ENCODE measurements at regions not wholly inside any gene's neighbourhood (a gene's known extent, or its start where the extent isn't known, plus 50 kb on each side); places are given as distances from the start of the nearest gene placed in this dataset.
"Not testable (repeated sequence)": the region's sequence is repeated elsewhere in the genome, so short reads cannot be mapped to it uniquely, and the experiment has no call there.

DNA sequence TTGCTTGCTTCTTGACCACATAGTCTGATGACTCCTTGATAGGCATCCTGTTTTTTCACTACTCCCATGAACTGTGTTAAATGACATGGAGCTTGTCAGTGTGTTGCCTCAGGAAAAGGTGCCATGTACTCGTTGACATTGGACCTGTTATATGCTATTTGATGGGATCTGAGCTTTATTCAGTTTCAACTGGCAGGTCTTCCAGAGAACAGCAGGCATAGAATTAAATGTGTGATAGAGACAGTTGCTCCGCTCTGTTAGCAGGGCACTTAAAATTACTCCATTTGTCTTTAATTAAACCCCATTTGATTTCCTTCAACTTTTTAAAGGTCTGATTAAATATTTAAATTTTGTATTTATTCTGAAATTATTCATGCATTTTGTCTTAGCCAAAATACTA lies 189.7 kb upstream of the ADGRL4 start:
- Mint-ChIP-seq H3K9me3 (peaks cover 4 to 8% of the 10 kb centered on the region in 2 donors), H3K27ac (no peak overlapping the region), H3K36me3 (no peaks in the 10 kb centered on the region)
- ATAC-seq (no peak), DNase-seq (ENCODE audit: low spot score in 2 of 2) (no peak)

DNA sequence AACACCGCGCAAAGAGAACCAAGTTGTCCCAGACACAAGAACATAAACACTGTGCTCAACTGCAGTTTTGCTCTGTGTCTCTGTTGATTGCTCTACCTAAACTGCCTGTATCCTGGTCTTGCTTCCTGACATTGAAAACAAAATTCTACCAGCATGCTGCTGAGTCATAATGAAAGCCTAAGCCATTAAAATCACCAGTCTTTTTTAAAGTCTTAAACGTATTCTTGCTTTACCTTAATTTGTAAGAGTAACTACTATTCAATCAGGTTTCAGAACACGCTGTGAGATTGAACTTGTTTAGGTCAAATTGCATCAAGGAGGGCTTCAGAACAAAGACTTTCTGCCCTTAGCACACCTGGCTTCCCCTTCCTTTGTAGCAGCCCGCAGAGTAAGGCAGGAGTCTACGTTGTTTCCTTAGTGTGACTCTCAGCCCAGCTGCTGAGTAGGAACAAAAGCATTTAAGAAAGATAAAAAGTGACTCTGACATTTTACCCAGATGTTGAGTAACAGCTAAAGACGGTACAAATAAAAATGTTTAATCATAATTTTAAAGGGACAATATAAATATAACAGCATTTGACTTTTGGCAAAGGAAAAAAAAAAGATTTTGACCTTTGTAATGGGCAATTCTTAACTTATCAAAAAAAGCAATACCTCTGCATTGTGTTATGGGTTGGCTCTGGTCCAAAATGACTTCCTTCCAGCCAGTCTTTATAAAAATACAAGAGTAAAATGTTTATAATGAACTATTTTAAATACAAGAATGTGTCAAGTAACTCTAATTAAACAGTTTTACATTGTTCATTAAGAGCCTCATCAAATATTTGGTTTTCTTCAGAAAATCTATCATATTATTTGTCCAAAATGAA lies 186.9 kb upstream of the ADGRL4 start:
- Mint-ChIP-seq H3K9me3 (peaks cover 8 to 9% of the 10 kb centered on the region in 2 donors), H3K36me3 (no peaks in the 10 kb centered on the region), H3K27ac (no peak overlapping the region)
- no peak for DNase-seq (ENCODE audit: low spot score in 2 of 2)
- no peak for ATAC-seq

DNA sequence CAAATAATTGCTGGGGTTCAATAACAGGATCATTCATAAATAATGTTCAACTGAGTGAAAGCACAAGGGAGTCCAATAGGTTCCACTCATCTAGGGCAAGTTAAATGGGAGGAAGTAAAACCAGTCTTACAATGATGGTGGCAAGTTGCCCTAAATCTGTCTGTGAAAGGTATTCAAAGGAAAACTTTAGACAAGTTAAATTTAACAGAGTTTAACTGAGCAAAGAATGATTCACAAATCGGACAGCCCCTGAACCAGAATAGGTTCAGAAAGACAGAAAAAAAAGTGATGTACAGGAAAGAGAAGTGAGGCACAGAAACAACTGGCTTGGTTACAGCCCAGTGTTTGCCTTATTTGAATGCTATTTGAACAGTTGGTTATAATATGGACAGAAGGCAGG lies 183.5 kb upstream of the ADGRL4 start:
- Mint-ChIP-seq H3K27ac (no peak overlapping the region), H3K9me3 (peaks cover 5 to 9% of the 10 kb centered on the region in 2 donors), H3K36me3 (no peaks in the 10 kb centered on the region)
- ATAC-seq (no peak), DNase-seq (ENCODE audit: low spot score in 2 of 2) (no peak)

DNA sequence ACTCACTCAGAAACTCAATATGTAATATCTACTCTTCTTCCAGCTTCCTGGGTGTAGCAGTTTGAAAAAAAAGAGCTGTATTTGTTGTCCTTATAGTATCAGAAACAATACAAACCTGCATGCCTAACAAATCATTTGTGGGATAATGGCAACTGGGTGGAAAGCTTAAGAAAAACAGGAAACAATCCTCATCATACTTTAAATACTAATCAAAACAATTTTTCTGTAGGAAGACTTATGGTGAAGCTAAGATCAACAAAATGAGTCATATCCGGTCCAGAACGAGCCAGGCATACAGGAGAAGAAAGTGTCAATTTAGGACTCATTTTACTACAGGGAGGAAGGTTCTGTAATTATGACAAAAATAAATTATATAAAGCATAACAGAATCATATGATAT lies 181.8 kb upstream of the ADGRL4 start:
- Mint-ChIP-seq H3K9me3 (peaks cover 8 to 9% of the 10 kb centered on the region in 2 donors), H3K27ac (no peak overlapping the region), H3K36me3 (no peaks in the 10 kb centered on the region)
- DNase-seq (ENCODE audit: low spot score in 2 of 2) (no peak), ATAC-seq (no peak)

DNA sequence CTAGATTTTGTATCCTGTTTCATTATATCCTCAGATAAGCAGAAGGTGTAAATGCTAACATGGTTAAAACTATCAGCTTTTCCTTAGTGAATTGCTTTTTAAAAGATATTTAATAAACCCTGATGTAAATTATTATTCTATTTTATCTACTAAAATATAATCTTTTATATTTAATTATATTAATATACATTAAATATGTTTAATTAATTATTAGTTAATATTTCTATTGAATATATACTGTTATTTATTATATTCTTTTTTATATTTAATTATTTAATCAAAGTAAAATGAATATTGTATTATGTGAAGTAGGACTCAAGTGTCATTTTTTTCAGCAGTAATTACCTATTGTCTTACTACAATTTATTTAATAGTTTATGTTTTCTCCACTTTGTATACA lies 179.7 kb upstream of the ADGRL4 start:
- Mint-ChIP-seq H3K36me3 (no peaks in the 10 kb centered on the region), H3K9me3 (peaks cover 5 to 8% of the 10 kb centered on the region in 2 donors), H3K27ac (no peak overlapping the region)
- DNase-seq (ENCODE audit: low spot score in 2 of 2) (no peak), ATAC-seq (no peak)

DNA sequence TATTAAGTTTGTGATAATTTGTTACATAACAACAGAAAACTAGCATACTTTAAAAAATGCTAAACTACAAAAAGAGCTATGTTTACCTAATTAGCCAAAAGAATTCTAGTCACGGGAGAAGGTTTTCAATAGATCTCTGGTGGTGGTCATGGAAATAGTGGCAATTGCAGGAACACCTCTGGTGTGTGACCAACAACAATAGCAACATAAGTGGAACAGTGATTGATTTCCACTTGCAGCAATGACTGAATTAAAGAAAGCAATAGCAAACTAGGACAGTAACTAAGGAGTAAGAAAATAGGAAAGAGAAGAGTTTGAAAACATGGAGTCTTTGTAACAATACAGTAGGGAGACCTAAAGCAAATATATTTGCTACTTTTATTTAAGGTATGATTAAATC lies 171.3 kb upstream of the ADGRL4 start:
- Mint-ChIP-seq H3K9me3 (peaks cover 5 to 13% of the 10 kb centered on the region in 2 donors), H3K27ac (no peak overlapping the region), H3K36me3 (no peaks in the 10 kb centered on the region)
- ATAC-seq (no peak), DNase-seq (ENCODE audit: low spot score in 2 of 2) (no peak)

DNA sequence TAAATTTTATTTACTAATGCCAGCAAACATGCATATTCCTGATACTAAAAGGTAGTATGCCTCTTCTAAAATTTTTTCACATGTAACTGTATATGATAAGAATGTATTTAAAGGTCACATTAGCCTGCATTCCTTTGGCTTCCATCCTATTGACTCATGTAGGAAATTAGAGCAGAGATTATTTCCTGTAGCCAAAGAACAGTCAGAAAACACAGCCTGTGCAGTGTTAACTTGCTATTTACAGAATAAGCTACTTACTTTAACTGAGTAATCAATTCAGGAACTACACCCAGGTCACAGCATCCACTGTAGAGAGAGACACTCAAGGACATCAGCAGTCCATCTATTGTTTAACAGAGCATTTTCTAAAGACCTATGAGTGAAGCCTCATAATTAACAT lies 154.5 kb upstream of the ADGRL4 start:
- no peak for ATAC-seq
- no peaks in the 10 kb centered on the region for H3K36me3 Mint-ChIP-seq
- H3K27ac Mint-ChIP-seq = no peak overlapping the region
- DNase-seq (ENCODE audit: low spot score in 2 of 2) = no peak
- peaks cover 10 to 11% of the 10 kb centered on the region in 2 donors for H3K9me3 Mint-ChIP-seq

DNA sequence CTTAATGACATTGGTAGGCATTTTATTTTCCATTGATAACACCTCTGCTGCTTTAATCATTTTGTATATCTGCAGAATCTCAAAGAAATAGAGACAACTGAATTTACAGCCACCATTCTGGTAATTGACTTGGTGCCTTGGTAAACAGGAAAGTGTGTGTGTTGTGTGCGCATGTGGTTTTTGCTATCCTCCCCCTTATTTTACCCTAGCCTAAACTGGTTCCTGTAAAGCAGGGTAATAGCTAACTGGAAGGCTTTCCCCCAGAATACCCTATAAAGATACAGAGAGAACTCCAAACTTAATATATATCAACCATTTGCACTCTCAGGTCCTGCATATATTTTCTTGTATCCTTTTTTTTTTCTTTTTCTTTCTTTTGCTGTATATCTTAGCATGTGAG lies 149.5 kb upstream of the ADGRL4 start:
- Mint-ChIP-seq H3K9me3 (no peaks in the 10 kb centered on the region), H3K27ac (no peak overlapping the region), H3K36me3 (no peaks in the 10 kb centered on the region)
- no peak for ATAC-seq
- DNase-seq (ENCODE audit: low spot score in 2 of 2) = no peak

DNA sequence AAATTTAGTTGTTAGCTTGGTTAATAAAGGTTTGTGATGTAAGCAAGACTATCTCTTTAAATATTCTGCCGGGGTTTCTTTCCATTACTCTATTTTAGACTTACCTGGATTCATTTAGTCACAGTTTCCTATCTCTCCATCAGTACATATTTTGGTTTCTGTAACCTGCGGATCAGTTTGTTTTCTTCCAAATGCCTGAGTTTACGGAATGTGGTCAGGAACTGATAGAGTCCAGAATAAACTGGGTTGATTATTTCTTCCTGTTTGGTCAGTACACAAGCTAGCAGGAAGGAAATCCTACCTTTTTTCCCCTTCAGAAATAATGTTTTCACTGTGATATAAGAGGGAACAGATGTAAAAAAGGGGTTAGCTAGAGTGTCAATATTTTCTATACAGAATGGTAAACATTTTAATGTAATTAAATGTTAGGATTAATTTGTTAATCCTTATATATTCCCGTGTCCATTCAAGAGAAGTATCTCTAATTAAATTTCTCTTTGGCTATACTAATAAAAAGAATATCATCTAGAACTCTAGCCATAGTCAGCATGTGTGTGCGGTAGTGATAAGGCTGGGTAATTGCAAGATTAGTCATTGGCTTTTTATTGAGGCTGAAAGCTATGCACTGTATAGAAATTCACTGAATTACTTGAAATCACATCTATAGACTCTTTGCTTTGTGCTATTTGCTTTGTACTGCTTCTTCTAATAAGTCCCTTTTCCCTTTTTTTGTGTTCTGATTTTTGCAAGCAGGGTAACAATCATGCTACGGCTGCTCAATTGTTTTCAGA lies 144.7 kb upstream of the ADGRL4 start:
- Mint-ChIP-seq H3K36me3 (no peaks in the 10 kb centered on the region), H3K27ac (no peak overlapping the region), H3K9me3 (peaks cover 9 to 16% of the 10 kb centered on the region in 2 donors)
- DNase-seq (ENCODE audit: low spot score in 2 of 2) (no peak), ATAC-seq (no peak)

DNA sequence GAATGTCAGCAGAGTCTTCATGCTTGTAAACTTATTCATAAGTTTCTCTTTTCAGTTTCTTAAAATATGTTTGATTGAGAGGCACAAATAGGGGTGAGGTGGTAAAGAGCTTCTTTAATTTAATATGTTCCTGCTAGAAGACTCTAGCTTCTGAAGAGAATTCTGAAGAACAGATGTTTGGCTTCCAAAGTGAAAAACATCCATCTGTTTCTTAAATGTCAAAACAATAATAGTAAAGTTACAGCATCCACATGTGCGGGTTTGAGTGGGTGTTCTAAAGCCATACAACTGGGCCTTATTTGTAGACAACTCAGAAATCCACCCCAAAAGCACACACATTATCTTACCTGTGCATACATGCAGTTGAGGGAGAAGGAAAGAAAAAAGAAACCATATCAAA lies 144.0 kb upstream of the ADGRL4 start:
- DNase-seq (ENCODE audit: low spot score in 2 of 2) (no peak), ATAC-seq (no peak)
- Mint-ChIP-seq H3K36me3 (no peaks in the 10 kb centered on the region), H3K27ac (no peak overlapping the region), H3K9me3 (peaks cover 13 to 16% of the 10 kb centered on the region in 2 donors)

DNA sequence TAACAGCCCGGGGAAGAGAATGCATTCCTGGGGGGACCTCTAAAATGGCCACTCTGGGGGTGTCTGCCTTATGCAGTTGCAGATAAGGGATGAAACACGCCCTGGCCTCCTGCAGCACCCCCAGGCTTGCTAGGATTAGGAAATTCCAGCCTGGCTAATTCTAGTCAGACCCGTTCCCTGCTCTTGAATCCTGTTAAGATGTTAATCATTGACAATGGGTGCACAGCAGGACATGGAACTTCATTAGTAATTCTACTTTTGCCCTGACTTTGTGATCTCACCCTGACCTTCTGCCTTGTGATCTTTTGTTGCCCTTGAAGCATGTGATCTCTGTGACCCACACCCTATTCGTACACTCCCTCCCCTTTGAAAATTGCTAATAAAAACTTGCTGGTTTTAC lies 131.7 kb upstream of the ADGRL4 start:
- not testable (repeated sequence) for H3K36me3 Mint-ChIP-seq; DNase-seq (ENCODE audit: low spot score in 2 of 2); ATAC-seq; H3K27ac Mint-ChIP-seq
- peaks cover 6 to 13% of the 10 kb centered on the region in 2 donors for H3K9me3 Mint-ChIP-seq

DNA sequence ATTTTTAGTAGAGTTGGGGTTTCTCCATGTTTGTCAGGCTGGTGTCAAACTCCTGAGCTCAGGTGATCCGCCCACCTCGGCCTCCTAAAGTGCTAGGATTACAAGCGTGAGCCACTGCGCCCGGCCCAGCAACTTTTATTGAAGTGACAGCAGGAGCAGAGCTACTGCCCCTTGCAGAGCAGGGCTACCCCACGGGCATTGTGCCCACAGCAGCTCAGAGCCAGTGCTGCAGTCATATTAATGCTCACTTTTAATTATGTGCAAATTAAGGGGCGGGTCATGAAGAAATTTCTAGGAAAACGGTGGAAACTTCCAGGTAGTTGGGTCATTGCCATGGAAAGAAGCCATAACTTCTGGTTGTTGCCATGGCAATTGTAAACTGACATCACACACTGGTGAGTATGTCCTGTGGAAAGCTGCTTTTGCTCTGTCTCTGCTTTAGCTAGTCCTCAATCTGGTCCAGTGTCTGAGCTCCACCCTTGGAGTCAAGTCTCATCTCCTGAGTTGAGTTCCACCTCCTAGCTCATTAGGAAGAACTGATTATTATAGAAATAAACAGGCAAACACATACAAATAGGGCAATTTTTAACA lies 127.3 kb upstream of the ADGRL4 start:
- ATAC-seq = no peak
- Mint-ChIP-seq H3K9me3 (peaks cover 0 to 14% of the 10 kb centered on the region in 2 donors), H3K36me3 (no peaks in the 10 kb centered on the region)

DNA sequence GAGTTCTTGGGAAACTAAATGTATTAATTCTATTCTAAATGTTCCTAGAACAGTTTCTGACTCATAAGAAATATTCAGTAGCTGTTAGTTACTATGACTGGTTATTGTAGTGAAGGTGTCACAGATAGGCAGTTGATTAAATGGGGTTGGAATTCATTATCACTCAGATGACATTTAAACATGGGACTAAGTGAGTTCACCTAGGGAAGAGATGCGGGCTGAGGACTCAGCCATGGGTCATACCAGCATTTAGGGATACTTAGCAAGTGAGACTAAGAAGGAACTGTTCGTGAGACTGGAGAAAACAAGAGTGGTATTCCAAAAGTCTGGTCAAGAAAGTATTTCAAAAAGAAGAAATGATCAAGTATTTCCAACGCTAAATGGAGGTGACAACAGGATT lies 125.1 kb upstream of the ADGRL4 start:
- no peak for ATAC-seq
- H3K27ac Mint-ChIP-seq = no peak overlapping the region
- peaks cover 0 to 9% of the 10 kb centered on the region in 2 donors for H3K9me3 Mint-ChIP-seq
- DNase-seq (ENCODE audit: low spot score in 2 of 2) = no peak
- H3K36me3 Mint-ChIP-seq = no peaks in the 10 kb centered on the region

More for the DNA sequence above, 127.3 kb upstream of the ADGRL4 start:
- no peak overlapping the region for H3K27ac Mint-ChIP-seq
- no peak for DNase-seq (ENCODE audit: low spot score in 2 of 2)

DNA sequence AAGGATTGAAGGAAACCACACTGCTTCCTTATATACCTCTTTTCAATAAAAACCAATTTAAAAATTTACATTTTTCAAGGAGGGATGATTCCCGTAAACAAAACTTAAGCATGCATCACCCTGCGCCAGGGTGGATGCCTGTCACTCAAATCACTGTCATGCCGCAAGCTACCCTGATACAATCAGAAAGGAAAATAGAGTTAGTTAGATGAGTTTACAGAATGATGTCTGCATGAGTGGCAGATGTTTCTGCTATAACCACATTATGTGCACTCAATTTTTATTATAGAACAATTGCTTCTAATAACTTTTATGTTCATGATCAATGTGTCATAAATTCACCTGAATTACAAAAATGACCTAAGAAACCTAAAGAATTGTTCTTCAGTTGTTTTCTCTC lies 123.4 kb upstream of the ADGRL4 start:
- Mint-ChIP-seq H3K36me3 (no peaks in the 10 kb centered on the region), H3K27ac (no peak overlapping the region), H3K9me3 (peaks cover 4 to 9% of the 10 kb centered on the region in 2 donors)
- ATAC-seq (no peak), DNase-seq (ENCODE audit: low spot score in 2 of 2) (no peak)

DNA sequence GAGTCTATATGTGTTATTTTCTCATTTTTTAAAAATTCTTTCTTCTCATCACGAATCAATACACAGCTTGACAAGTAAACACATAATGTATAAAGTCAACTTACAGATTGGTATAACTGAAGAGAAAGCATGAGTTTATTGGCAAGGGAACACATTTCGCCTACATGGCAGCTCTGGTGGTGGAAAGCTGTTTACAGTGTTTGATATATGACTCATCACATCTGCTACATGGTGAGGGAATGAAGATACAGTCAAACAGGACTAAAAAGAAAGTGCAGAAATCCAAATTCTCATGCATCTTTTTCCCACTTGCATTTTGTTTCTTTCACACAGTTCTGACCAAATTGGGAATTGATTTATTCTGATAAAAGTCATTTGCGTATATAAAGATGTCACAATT lies 122.2 kb upstream of the ADGRL4 start:
- no peak overlapping the region for H3K27ac Mint-ChIP-seq
- peaks cover 8 to 13% of the 10 kb centered on the region in 2 donors for H3K9me3 Mint-ChIP-seq
- no peaks in the 10 kb centered on the region for H3K36me3 Mint-ChIP-seq
- DNase-seq (ENCODE audit: low spot score in 2 of 2) (no peak), ATAC-seq (no peak)

DNA sequence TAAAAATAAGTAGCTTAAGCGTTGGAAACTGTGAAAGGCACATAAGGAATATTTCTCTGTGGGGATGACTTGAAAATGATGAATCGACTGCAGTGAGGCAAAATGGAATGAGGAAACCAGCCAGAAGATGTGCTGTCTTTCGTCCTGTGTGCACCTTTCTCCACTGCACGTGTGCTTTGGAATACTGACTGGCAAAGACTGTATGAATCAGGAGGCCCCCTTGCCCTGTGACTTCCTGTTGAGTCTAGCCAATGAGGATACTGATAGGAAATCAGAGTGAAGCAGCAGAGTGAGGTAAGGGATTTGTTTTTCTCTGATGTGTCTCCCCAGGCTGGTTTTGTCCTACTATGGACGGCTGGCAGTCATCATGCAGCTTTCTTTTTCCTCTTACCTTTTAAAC lies 118.2 kb upstream of the ADGRL4 start:
- Mint-ChIP-seq H3K9me3 (peaks cover 4 to 8% of the 10 kb centered on the region in 2 donors), H3K27ac (no peak overlapping the region), H3K36me3 (no peaks in the 10 kb centered on the region)
- DNase-seq (ENCODE audit: low spot score in 2 of 2) (no peak), ATAC-seq (no peak)

DNA sequence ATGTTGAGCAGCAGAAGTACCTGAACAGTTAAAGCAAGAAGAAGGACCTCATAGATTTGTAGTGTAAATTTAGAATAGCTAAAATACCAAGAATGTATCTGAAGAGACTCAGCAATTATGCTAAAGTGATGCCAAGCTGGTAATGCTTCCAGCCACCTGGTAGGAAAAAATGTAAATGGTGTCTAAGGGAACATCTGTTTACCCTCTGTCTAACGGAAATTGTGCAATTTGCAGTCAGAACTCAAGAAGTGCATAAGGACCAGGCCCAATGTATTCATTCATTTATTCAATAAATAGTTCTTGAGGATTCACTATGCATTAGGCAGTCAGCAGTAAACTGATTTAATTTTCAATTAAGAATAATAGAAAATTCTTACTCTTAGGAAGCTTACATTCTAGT lies 116.0 kb upstream of the ADGRL4 start:
- H3K36me3 Mint-ChIP-seq = no peaks in the 10 kb centered on the region
- DNase-seq (ENCODE audit: low spot score in 2 of 2) (no peak), ATAC-seq (no peak)
- H3K9me3 Mint-ChIP-seq = peaks cover 7 to 11% of the 10 kb centered on the region in 2 donors
- H3K27ac Mint-ChIP-seq = no peak overlapping the region

All from activated naive CD4-positive, alpha-beta T cell treated with anti-CD3 and anti-CD28 coated beads, Interleukin-2, amount 50 U/mL, for 72 hours (primary cell).